ENCODE measurements at regions not wholly inside any gene's neighbourhood (a gene's known extent, or its start where the extent isn't known, plus 50 kb on each side); places are given as distances from the start of the nearest gene placed in this dataset.

DNA sequence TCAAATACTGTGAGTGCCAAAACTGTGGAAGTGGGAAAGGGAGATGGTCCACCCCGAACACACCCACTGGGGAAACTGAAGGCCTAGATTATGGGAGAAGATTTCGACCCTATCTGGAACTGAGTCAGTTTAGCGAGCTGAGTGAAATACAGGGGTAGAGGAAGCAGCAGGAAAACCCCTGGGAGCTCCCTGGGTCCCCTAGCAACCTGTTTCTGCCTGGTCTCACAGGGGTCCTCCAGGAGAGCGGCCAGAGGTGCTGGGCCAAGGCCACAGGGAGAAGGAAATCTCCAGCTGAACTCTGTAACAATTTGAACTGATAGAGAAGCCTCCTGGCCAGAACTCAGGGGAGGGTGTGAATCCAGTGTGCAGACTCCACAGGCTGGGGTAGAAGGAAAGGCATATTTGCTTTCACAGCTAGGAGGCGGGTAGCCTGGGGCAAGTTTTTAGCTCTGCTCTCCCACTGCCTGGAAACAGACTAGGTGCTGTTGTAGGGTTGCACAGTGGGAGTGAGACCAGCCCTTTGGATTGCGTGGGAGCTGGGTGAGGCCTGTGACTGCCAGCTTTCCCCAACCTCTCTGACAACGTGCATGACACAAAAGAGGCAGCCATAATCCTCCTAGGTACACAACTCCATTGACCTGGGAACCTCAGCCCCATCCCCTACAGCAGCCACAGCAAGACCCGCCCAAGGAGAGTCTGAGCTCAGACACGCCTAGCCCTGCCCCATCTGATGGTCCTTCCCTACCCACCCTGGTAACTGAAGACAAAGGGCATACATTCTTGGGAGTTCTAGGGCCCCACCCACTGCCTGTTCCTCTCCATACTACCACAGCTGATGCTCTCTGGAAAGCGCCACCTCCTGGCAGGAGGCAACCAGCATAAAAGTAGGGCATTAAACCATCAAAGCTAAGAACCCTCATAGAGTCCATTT lies 78.8 kb upstream of the GPBP1 start:
- no peak for DNase-seq (ENCODE audit: extremely low spot score, unreplicated experiment)
- H3K27ac Mint-ChIP-seq = peak overlapping the region; percentile 86
- H3K36me3 Mint-ChIP-seq = peaks cover 5% of the 10 kb centered on the region
- no peaks in the 10 kb centered on the region for H3K4me1 Mint-ChIP-seq (ENCODE audit: unreplicated experiment)
- peak; percentile 33 for TF ChIP-seq CTCF (conservative IDR thresholded peaks at IDR 0.05)
- no peaks in the 10 kb centered on the region for H3K27me3 Mint-ChIP-seq
- H3K4me3 Mint-ChIP-seq = no peak overlapping the region
- H3K9me3 Mint-ChIP-seq = peaks cover 18% of the 10 kb centered on the region

DNA sequence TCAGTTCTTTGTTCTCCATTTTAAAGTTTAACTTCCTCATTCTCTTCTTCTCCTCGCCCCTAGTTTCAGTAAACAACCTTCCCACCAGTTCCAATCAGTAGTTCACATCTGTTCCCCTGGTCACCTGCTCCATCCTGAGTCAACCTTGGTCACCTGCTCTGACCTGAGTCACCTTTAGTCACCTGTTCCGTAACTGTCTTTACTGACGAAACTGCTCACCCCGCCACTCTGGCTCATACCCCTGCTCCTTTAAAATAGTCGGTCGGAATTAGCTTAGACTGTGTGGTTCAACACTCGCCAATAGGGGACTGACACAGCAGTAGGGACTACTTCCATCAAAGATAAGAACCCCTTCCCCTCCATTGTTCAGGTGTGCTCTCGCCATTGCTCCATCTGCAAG lies 76.3 kb upstream of the GPBP1 start:
- H3K27me3 Mint-ChIP-seq = peaks cover 3% of the 10 kb centered on the region
- no peaks in the 10 kb centered on the region for H3K4me1 Mint-ChIP-seq (ENCODE audit: unreplicated experiment)
- no peak for DNase-seq (ENCODE audit: extremely low spot score, unreplicated experiment)
- H3K4me3 Mint-ChIP-seq = no peak overlapping the region
- TF ChIP-seq CTCF (conservative IDR thresholded peaks at IDR 0.05) = no peak
- no peak overlapping the region for H3K27ac Mint-ChIP-seq
- peaks cover 18% of the 10 kb centered on the region for H3K9me3 Mint-ChIP-seq
- peaks cover 5% of the 10 kb centered on the region for H3K36me3 Mint-ChIP-seq

DNA sequence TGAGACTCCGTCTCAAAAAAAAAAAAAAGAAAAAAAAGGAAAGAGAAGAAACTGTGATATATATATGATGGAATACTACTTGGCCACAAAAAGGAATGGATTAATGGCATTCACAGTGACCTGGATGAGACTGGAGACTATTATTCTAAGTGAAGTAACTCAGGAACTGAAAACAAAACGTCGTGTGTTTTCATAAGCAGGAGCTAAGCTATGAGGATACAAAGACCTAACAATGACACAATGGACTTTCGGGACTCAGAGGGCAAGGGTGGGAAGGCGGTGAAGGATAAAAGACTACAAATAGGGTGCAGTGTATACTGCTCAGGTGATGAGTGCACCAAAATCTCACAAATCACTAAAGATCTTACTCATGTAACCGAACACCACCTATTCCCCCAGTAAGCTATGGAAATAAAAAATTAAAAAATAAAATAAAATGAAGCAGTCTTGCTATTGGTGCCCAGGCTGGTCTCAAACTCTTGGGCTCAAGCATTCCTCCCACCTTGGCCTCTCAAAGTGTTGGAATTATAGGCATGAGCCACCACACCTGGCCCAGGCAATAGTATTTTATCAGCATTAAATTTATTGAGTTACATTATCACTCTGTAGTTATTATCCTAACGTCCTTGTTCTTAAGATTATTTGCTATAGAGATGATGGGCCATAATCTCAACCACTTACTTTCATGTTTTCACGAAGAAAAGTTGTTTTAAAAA lies 71.5 kb upstream of the GPBP1 start:
- DNase-seq (ENCODE audit: extremely low spot score, unreplicated experiment) = no peak
- Mint-ChIP-seq H3K36me3 (peaks cover 5% of the 10 kb centered on the region), H3K4me1 (ENCODE audit: unreplicated experiment) (no peaks in the 10 kb centered on the region), H3K27ac (no peak overlapping the region), H3K4me3 (no peak overlapping the region), H3K9me3 (peaks cover 13% of the 10 kb centered on the region), H3K27me3 (peaks cover 3% of the 10 kb centered on the region)
- TF ChIP-seq CTCF (conservative IDR thresholded peaks at IDR 0.05) = no peak

GRCh38 chr5:57102905-57103255 lies 71.0 kb upstream of the GPBP1 start:
- no peaks in the 10 kb centered on the region for H3K36me3 Mint-ChIP-seq

GRCh38 chr5:57103317-57103907 lies 70.4 kb upstream of the GPBP1 start:
- TF ChIP-seq CTCF (conservative IDR thresholded peaks at IDR 0.05) = no peak
- no peak overlapping the region for H3K27ac Mint-ChIP-seq

More at GRCh38 chr5:57102905-57103255, 71.0 kb upstream of the GPBP1 start:
- TF ChIP-seq CTCF (conservative IDR thresholded peaks at IDR 0.05) = no peak
- H3K27me3 Mint-ChIP-seq = peaks cover 3% of the 10 kb centered on the region
- H3K9me3 Mint-ChIP-seq = peaks cover 7% of the 10 kb centered on the region
- DNase-seq (ENCODE audit: extremely low spot score, unreplicated experiment) = no peak
- no peak overlapping the region for H3K4me3 Mint-ChIP-seq
- H3K27ac Mint-ChIP-seq = no peak overlapping the region
- H3K4me1 Mint-ChIP-seq (ENCODE audit: unreplicated experiment) = no peaks in the 10 kb centered on the region

More at GRCh38 chr5:57103317-57103907, 70.4 kb upstream of the GPBP1 start:
- H3K27me3 Mint-ChIP-seq = peaks cover 3% of the 10 kb centered on the region
- DNase-seq (ENCODE audit: extremely low spot score, unreplicated experiment) = no peak
- no peaks in the 10 kb centered on the region for H3K36me3 Mint-ChIP-seq
- peaks cover 4% of the 10 kb centered on the region for H3K9me3 Mint-ChIP-seq
- no peaks in the 10 kb centered on the region for H3K4me1 Mint-ChIP-seq (ENCODE audit: unreplicated experiment)
- no peak overlapping the region for H3K4me3 Mint-ChIP-seq
